CD4-positive, alpha-beta T cell treated with Interferon alpha-2 for 1 hour (primary cell): ENCODE measurements at regions not wholly inside any gene's neighbourhood (a gene's known extent, or its start where the extent isn't known, plus 50 kb on each side); places are given as distances from the start of the nearest gene placed in this dataset.
A peak's percentile ranks its signal among the peaks of the same experiment; 100 is the strongest.

Experiments
- DNase-seq, 2 donors: peaks; one replicate each; pipeline ENCODE4 v3.0.0-alpha.2; 2020 to 2022

- no peak for DNase-seq
Measured at GRCh38 chr14:59085207-59085739, 103.2 kb upstream of the DAAM1 start.

GRCh38 chr14:59086241-59086882 is 102.1 kb upstream of the DAAM1 start:
- DNase-seq: no peak

- DNase-seq: no peak
Measured at GRCh38 chr14:59087240-59087639, 101.2 kb upstream of the DAAM1 start.

- DNase-seq: no peak
Measured at GRCh38 chr14:59087711-59088110, 100.8 kb upstream of the DAAM1 start.

- DNase-seq: no peak
Measured at GRCh38 chr14:59090572-59090971, 97.9 kb upstream of the DAAM1 start.

- no peak for DNase-seq
Measured at GRCh38 chr14:59091404-59091803, 97.1 kb upstream of the DAAM1 start.

- no peak for DNase-seq
Measured at GRCh38 chr14:59091976-59092375, 96.5 kb upstream of the DAAM1 start.

- no peak for DNase-seq
Measured at GRCh38 chr14:59093902-59094301, 94.6 kb upstream of the DAAM1 start.

GRCh38 chr14:59096303-59096702 is 92.2 kb upstream of the DAAM1 start:
- no peak for DNase-seq

GRCh38 chr14:59097681-59098080 is 90.8 kb upstream of the DAAM1 start:
- DNase-seq: no peak

GRCh38 chr14:59098377-59098776 is 90.1 kb upstream of the DAAM1 start:
- no peak for DNase-seq

GRCh38 chr14:59100205-59100604 is 88.3 kb upstream of the DAAM1 start:
- DNase-seq: no peak

GRCh38 chr14:59101476-59101875 is 87.0 kb upstream of the DAAM1 start:
- DNase-seq: no peak

- DNase-seq: no peak
Measured at GRCh38 chr14:59103396-59103795, 85.1 kb upstream of the DAAM1 start.

GRCh38 chr14:59107819-59108218 is 80.6 kb upstream of the DAAM1 start:
- no peak for DNase-seq

GRCh38 chr14:59116984-59117415 is 71.5 kb upstream of the DAAM1 start:
- DNase-seq: no peak

GRCh38 chr14:59117754-59118528 is 70.5 kb upstream of the DAAM1 start:
- DNase-seq: no peak

- no peak for DNase-seq
Measured at GRCh38 chr14:59120921-59121320, 67.5 kb upstream of the DAAM1 start.

GRCh38 chr14:59123531-59123930 is 64.9 kb upstream of the DAAM1 start:
- DNase-seq: no peak

- DNase-seq: no peak
Measured at GRCh38 chr14:59123975-59124374, 64.5 kb upstream of the DAAM1 start.

- DNase-seq: no peak
Measured at GRCh38 chr14:59125156-59125555, 63.3 kb upstream of the DAAM1 start.

GRCh38 chr14:59126714-59127436 is 61.6 kb upstream of the DAAM1 start:
- peak; percentile 29 to 67 for DNase-seq

GRCh38 chr14:59127437-59127732 is 61.1 kb upstream of the DAAM1 start:
- no peak for DNase-seq

GRCh38 chr14:59130462-59130861 is 58.0 kb upstream of the DAAM1 start:
- DNase-seq: no peak
